Heart right ventricle (tissue), 16 donors: ENCODE measurements at regions not wholly inside any gene's neighbourhood (a gene's known extent, or its start where the extent isn't known, plus 50 kb on each side); places are given as distances from the start of the nearest gene placed in this dataset.

Experiments used
- ATAC-seq, 8 donors: fragments of 200-7000 bp; cut with Tn5 transposase; one replicate each; pipeline ENCODE4 v1.9.1; 2020; ENCODE audit warnings: mild to moderate bottlenecking in 8 of 8, moderate library complexity in 8 of 8, moderate number of reproducible peaks in 1 of 8
- DNase-seq, 2 donors: peaks; one replicate each; pipeline ENCODE4 v3.0.0-alpha.2; 2020
- H3K27ac ChIP-seq, 10 donors: fragments of 200-600 bp; sonication (generic) in 2 of 10; one replicate each; pipeline versions ENCODE4 v1.5.0 to v1.8.0; 2020 to 2022; ENCODE audit warnings: mild to moderate bottlenecking in 3 of 10
- H3K27me3 ChIP-seq, 7 donors: fragments of 200-600 bp; one replicate each; pipeline ENCODE4 v1.8.0; 2021 to 2022; ENCODE audit warnings: mild to moderate bottlenecking in 2 of 7
- H3K36me3 ChIP-seq, 9 donors: fragments of 200-600 bp; sonication (generic) in 1 of 9; one replicate each; pipeline versions ENCODE4 v1.5.0 to v1.8.0; 2020 to 2022; ENCODE audit warnings: mild to moderate bottlenecking in 2 of 9
- H3K4me1 ChIP-seq, 9 donors: fragments of 200-600 bp; sonication (generic) in 1 of 9; one replicate each; pipeline versions ENCODE4 v1.5.0 to v1.8.0; 2020 to 2022; ENCODE audit warnings: mild to moderate bottlenecking in 4 of 9
- H3K4me3 ChIP-seq, 10 donors: fragments of 200-600 bp; sonication (generic) in 2 of 10; one replicate each; pipeline versions ENCODE4 v1.5.0 to v1.8.0; 2020 to 2022; ENCODE audit warnings: mild to moderate bottlenecking in 7 of 10, moderate library complexity in 2 of 10
- H3K9me3 ChIP-seq, 11 donors: fragments of 200-600 bp in 10 of 11; sonication (generic) in 2 of 11; one replicate each; pipeline versions ENCODE4 v1.5.0 to v1.8.0; 2013 to 2022; ENCODE audit warnings: mild to moderate bottlenecking in 2 of 11, control low read depth in 1 of 11, moderate library complexity in 1 of 11
- WGBS, 2 donors: extraction: QIAGEN DNeasy Blood & Tissue Kit; methylation state at CpG; one replicate each; pipeline ENCODE4 v1.1.7; 2013; ENCODE audit warnings: inconsistent platforms in 1 of 2; 5-methylcytosine and 5-hydroxymethylcytosine counted together
- intact Hi-C, 10 donors: fragments of 100-400 bp; cut with DNase I; formaldehyde crosslinking; loops; one replicate each; pipeline versions ENCODE4 v1.11.1 to v1.14.2; 2022
- TF ChIP-seq, protein P1 (sequence below), 9 donors: fragments of 200-600 bp; sonication (generic) in 2 of 9; IDR thresholded peaks; one replicate each; pipeline versions ENCODE4 v1.5.0 to v1.8.0; 2021 to 2022; ENCODE audit warnings: antibody characterized with exemption in 9 of 9, mild to moderate bottlenecking in 5 of 9, moderate library complexity in 1 of 9
- donor health status: Arrhythmogenic right ventricular cardiomyopathy.
- donor health status: ischemic (EF 13 %, LVEDD 7.1; RV severe dilation, severe dysfunction).
- donor health status: healthy with polysubstance abuse.
- donor health status: DM: no; HTN: yes; CAD: no.
- donor health status: DM: no; HTN: no; CAD: no.
- donor health status: ischemic (EF 25% LVEDD 6.9; RV normal size, moderate dysfunction).
- donor health status: ischemic (EF 25% LVEDD 5.7; RV mildly dilated, moderate dysfunction).
- donor health status: healthy.
- donor health status: DM: yes; HTN: yes; CAD: no.
- donor health status: Ischemic cardiomyopathy.
- donor health status: ischemic (EF 35%, LVEDD 5.7; RV mildly dilated, moderate dysfunction).
- donor health status: nonischemic (EF 11% LVEDD 7.7; RV severe dilation, severe dysfunction).
- donor health status: DM: yes; HTN: yes; CAD: no.
- donor health status: PGD.
- donor health status: ischemic (EF 29% LVEDD 5.4; RV normal size, mild dysfunction).
- donor health status: nonischemic (EF 23%, LVEDD 6.1; RV moderate dilation, normal function).

DNA sequence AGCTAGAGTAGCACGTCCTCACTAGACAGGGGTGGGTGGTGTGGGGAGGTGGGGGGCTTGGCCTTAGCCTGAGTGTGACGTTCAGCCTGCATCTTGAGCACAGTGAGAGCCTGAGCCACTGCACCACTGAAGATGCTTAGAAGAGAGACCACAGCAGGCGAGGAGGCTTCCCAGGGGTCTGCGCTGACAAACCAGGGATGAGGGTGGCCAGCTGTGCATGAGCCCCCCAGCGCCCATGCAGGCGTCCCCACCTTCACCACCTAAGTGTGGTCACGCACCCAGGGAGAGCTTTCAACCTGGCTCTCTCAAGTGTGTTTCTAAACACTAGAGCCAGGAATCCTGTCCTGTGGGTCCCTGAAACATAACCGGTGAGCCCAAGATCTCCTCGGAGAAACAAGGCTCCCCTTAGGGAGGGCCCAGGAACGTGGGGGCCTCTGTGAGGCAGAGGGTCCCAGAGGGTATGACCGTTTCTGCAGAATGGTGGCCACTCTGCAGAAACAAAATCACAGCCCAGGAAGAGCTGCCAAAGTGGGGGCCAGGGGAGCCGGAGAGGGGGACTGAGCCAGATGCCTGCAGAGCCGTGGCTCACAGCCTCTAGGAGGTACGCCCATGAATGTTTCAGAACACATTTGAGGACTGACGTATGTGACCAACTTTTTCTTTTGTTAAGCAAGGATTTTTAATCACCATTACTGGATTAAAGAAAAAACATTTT, 85.2 kb upstream of the INSIG1 start:
- no peaks in the 10 kb centered on the region for H3K9me3 ChIP-seq
- H3K36me3 ChIP-seq: no peaks in the 10 kb centered on the region
- intact Hi-C loops: loop anchor here in 1 of 10 donors (5.0 kb wide), 1 partner anchor 45 kb away; no protein-coding TSS in a partner anchor
- ATAC-seq (no peak), DNase-seq (no peak)
- 79 to 87% methylated on average over 15 of the region's 15 CpGs for WGBS, 2 donors
- H3K27me3 ChIP-seq: peaks cover 0 to 55% (median 34%) of the 10 kb centered on the region in 7 donors
- peaks cover 0 to 19% (median 7%) of the 10 kb centered on the region in 9 donors for H3K4me1 ChIP-seq
- no peak overlapping the region for H3K27ac ChIP-seq
- no peak overlapping the region for H3K4me3 ChIP-seq
- TF ChIP-seq, protein P1, sequence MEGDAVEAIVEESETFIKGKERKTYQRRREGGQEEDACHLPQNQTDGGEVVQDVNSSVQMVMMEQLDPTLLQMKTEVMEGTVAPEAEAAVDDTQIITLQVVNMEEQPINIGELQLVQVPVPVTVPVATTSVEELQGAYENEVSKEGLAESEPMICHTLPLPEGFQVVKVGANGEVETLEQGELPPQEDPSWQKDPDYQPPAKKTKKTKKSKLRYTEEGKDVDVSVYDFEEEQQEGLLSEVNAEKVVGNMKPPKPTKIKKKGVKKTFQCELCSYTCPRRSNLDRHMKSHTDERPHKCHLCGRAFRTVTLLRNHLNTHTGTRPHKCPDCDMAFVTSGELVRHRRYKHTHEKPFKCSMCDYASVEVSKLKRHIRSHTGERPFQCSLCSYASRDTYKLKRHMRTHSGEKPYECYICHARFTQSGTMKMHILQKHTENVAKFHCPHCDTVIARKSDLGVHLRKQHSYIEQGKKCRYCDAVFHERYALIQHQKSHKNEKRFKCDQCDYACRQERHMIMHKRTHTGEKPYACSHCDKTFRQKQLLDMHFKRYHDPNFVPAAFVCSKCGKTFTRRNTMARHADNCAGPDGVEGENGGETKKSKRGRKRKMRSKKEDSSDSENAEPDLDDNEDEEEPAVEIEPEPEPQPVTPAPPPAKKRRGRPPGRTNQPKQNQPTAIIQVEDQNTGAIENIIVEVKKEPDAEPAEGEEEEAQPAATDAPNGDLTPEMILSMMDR (IDR thresholded peaks at IDR 0.05): no peak

DNA sequence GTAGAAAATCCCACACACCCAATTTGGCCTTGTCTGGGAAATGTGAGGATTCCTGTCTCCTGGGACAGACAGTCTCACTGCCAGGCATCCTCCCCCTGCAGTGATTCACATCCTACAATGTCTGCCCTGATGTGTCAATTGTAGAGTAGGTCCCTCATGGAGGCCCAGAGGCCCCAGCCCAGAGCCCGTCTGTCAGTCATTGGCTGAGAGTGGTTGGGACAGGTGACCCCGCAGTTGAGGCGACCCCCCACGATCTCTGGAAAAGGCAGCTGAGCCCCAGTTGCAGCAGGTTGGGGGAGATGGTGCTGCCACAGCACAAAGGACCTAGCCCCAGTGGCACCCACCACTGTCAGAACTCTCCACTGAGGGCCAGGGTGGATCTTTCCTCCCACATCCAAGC, 84.3 kb upstream of the INSIG1 start:
- H3K9me3 ChIP-seq: no peaks in the 10 kb centered on the region
- no peak for ATAC-seq
- no peaks in the 10 kb centered on the region for H3K36me3 ChIP-seq
- H3K27ac ChIP-seq: no peak overlapping the region
- TF ChIP-seq, protein P1 (IDR thresholded peaks at IDR 0.05): no peak
- peaks cover 0 to 19% (median 7%) of the 10 kb centered on the region in 9 donors for H3K4me1 ChIP-seq
- 84 to 86% methylated on average over 4 of the region's 4 CpGs for WGBS, 2 donors
- peaks cover 0 to 60% (median 43%) of the 10 kb centered on the region in 7 donors for H3K27me3 ChIP-seq
- no peak for DNase-seq
- H3K4me3 ChIP-seq: no peak overlapping the region
- intact Hi-C loops: loop anchor here in 1 of 10 donors (5.0 kb wide), 1 partner anchor 44 kb away; no protein-coding TSS in a partner anchor

DNA sequence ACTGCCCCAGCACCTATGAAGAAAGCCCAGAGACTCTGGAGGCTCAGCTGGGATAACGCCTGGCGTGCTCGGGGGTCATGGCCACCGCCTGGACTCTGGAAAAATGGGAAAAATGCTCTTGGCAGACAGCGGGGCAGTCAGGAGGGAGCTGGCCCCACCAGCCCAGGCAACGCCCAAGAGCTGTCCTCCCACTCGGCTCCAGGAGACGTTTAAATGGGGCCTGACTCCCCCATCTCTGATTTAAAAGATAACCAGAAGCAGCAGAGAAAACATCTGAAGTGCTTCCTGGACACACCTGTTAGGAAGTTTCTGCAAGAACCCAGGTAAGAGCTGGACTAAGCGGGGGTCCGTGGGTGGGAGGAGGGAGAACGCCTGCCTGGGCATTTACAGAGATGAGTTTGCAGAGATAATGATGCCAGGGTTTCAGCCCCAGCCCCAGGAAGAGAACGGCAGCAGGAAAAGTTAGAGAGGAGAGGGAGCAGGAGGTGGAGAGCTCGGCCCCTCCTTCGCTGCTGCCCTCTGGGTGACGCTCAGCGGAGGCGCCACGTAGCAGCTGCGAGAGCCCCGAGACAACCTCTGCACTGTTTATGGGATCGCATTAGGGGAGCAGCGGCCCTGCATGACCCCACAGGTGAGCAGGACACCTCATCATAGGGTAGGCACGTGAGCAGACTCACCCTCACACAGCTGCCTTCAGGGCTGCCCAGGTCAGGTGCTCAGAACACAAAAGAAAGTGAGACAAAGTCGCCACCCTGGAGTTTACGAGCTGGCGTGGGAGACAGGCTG, 83.5 kb upstream of the INSIG1 start:
- Histone ChIP-seq H3K4me1 (peaks cover 0 to 16% (median 7%) of the 10 kb centered on the region in 9 donors), H3K27me3 (peaks cover 0 to 66% (median 47%) of the 10 kb centered on the region in 7 donors), H3K9me3 (no peaks in the 10 kb centered on the region), H3K36me3 (no peaks in the 10 kb centered on the region), H3K4me3 (peak overlapping the region in 3 of 10 donors; percentile 10 to 14 (median 10)), H3K27ac (no peak overlapping the region)
- DNase-seq (no peak), ATAC-seq (peak in 2 of 8 donors; percentile 18 to 46)
- intact Hi-C loops: loop anchor here in 1 of 10 donors (5.0 kb wide), 1 partner anchor 43 kb away; no protein-coding TSS in a partner anchor
- 41 to 43% methylated on average over 26 of the region's 26 CpGs for WGBS, 2 donors
- TF ChIP-seq, protein P1 (IDR thresholded peaks at IDR 0.05): no peak

DNA sequence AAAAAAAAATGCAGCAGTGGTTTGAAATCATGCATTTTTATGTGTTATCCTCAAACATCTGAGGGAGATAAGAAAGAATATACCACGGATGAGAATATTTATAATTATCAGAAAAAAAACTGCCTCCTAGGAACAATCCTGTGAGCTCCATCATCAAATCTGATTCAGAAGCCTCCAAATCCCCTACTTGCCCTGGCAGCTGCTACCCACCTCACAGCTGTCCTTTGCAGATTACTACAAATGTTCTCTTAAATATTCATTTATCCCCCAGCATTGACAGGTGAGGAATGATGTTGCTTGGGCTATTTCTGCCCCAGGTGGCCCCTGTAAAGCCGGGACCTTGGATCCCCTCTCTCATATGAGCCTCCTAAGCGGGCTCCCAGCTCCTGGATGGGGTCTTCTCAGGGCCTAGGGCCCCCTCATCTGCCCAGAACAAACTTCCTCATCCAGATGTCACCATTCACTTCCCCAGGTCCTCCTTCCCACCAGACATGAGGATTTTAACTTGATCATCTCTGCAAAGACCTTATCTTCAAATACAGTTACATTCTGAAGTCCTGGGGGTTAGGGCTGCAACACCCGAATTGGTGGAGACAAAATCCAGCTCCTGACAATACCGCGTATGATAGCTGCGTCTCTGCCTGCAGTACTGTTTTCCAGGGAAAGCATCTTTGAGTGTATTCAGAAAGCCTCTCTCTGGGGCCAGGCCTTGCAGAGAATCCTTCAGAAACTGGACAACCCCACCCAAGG, 81.9 kb upstream of the INSIG1 start:
- WGBS, 2 donors: 71 to 83% methylated on average over 7 of the region's 7 CpGs

More for the DNA sequence above, 81.9 kb upstream of the INSIG1 start:
- no peak overlapping the region for H3K27ac ChIP-seq
- DNase-seq: no peak
- peaks cover 0 to 58% (median 45%) of the 10 kb centered on the region in 7 donors for H3K27me3 ChIP-seq
- no peak overlapping the region for H3K4me3 ChIP-seq
- no peaks in the 10 kb centered on the region for H3K36me3 ChIP-seq
- peaks cover 0 to 9% (median 0%) of the 10 kb centered on the region in 9 donors for H3K4me1 ChIP-seq
- TF ChIP-seq, protein P1 (IDR thresholded peaks at IDR 0.05): no peak
- H3K9me3 ChIP-seq: no peaks in the 10 kb centered on the region
- ATAC-seq: no peak
- intact Hi-C loops: no loop called here
